Erythroblast (primary cell): ENCODE measurements at regions not wholly inside any gene's neighbourhood (a gene's known extent, or its start where the extent isn't known, plus 50 kb on each side); places are given as distances from the start of the nearest gene placed in this dataset.
A peak's percentile ranks its signal among the peaks of the same experiment; 100 is the strongest.
"Not testable (repeated sequence)": the region's sequence is repeated elsewhere in the genome, so short reads cannot be mapped to it uniquely, and the experiment has no call there.

Experiments used
- DNase-seq, 2 experiments: peaks; one replicate each; lab custom pipeline; 2025; lab: John Stamatoyannopoulos, UW
- GATA1 ChIP-seq: IDR thresholded peaks from 2 replicates; pipeline ENCODE4 v1.6.1; 2011; ENCODE audit warnings: low read depth, mild to moderate bottlenecking, control low read depth, low read length, moderate library complexity
- POLR2A ChIP-seq: IDR thresholded peaks from 2 replicates; pipeline ENCODE4 v1.6.1; 2011; ENCODE audit warnings: mild to moderate bottlenecking, low read length

GRCh38 chr20:26009402-26010223, 313.0 kb upstream of the ZNF337 start:
- DNase-seq: peak; percentile 74 to 75
- TF ChIP-seq POLR2A: peak; percentile 41

GRCh38 chr20:26008026-26008425, 311.4 kb upstream of the ZNF337 start:
- DNase-seq: not testable (repeated sequence)

- DNase-seq: not testable (repeated sequence)
These were observed 309.5 kb upstream of the ZNF337 start for GRCh38 chr20:26006164-26006563.

GRCh38 chr20:26003959-26004358, 307.3 kb upstream of the ZNF337 start:
- not testable (repeated sequence) for DNase-seq

GRCh38 chr20:25997367-25998038, 300.9 kb upstream of the ZNF337 start:
- not testable (repeated sequence) for DNase-seq

GRCh38 chr20:25992146-25992545, 295.5 kb upstream of the ZNF337 start:
- DNase-seq: no peak
- no peak for TF ChIP-seq POLR2A
- no peak for TF ChIP-seq GATA1

GRCh38 chr20:25991756-25992130, 295.1 kb upstream of the ZNF337 start:
- no peak for TF ChIP-seq POLR2A
- TF ChIP-seq GATA1: no peak
- no peak for DNase-seq

GRCh38 chr20:25991051-25991755, 294.6 kb upstream of the ZNF337 start:
- no peak for TF ChIP-seq GATA1
- TF ChIP-seq POLR2A: no peak
- DNase-seq: no peak

DNA sequence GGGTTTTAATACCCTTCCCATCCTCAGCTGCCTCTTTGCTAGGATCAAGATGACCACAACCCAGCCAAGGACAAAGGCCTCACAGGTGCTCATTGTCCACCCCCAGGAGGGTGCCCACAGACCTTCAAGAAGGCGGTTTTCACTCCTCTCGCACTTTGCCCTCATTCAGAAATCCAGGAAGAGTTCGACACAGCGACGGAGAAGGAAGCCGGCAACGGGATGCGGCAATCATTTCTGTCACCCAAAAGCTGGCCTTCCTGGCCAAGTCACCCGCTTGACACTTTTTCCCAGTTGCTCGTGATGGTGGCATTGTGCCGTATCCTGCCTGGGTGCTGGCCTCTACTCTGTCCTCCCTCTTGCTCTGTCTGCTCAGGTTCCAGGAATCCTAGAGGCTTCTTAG, 293.0 kb upstream of the ZNF337 start:
- not testable (repeated sequence) for DNase-seq

DNA sequence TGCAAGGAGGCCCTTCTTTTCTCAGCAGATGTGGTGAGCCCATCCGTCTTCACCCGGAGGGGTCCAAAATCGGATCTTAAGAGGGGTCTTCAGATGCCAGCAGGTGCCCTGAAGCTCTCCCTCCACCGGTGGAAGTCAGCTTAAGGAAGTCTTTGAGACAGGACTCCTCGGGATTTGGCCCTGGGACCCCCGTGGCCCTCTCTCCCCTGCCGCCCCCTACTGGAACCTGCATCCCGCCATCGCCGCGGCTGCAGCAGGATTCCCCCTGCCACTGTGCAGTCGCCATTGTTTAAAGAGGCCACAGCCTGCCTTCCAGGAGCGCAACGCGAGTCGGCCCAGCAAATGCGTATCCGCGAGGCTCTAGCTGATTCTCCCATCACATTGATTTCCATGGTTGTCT, 292.5 kb upstream of the ZNF337 start:
- DNase-seq: no peak
- TF ChIP-seq POLR2A (no peak), GATA1 (no peak)

GRCh38 chr20:25987928-25988560, 291.4 kb upstream of the ZNF337 start:
- DNase-seq: not testable (repeated sequence)

- no peak for TF ChIP-seq GATA1
- no peak for TF ChIP-seq POLR2A
These were observed 290.6 kb upstream of the ZNF337 start for GRCh38 chr20:25987073-25987927.

DNA sequence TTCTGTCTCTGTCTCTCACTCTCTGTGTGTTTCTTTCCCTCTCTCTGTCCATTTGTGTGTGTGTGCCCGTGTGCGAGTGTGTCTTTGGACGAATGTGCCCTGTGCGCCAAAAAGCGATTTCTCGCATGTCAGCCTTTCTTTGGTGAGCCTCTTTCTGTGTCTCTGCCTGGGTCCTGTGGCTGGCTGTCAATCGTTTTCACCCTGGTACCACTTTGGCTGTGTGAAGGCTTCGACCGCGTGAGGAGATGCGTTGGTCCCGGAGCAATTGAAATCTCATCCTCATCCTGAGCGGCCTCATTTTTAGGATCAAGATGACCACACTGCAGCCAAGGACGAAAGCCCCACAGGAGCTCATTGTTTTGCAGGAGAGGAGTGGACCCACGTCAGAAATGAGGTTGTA, 288.9 kb upstream of the ZNF337 start:
- no peak for DNase-seq
- TF ChIP-seq GATA1 (no peak), POLR2A (no peak)

More at GRCh38 chr20:25987073-25987927, 290.6 kb upstream of the ZNF337 start:
- peak; percentile 37 to 55 for DNase-seq

DNA sequence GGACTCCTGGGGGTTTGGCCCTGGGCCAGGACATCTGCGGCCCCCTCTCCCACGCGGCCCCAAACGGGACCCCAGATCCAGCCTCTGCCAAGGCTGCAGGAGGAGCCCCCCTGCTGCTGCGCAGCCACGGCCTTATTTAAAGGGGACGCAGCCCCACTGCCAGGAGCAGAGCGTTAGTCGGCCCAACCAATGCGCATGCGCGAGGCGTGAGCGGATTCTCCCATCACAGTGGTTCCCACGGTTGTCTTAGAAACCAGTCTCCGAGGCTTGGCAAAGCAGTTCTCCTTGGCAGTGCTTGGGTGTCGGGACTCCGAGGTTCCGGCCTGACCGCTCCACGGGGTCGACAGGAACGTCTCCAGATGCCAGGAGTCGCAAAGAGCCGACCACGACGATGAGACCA, 288.3 kb upstream of the ZNF337 start:
- TF ChIP-seq POLR2A (no peak), GATA1 (no peak)
- peak; percentile 14 to 18 for DNase-seq

DNA sequence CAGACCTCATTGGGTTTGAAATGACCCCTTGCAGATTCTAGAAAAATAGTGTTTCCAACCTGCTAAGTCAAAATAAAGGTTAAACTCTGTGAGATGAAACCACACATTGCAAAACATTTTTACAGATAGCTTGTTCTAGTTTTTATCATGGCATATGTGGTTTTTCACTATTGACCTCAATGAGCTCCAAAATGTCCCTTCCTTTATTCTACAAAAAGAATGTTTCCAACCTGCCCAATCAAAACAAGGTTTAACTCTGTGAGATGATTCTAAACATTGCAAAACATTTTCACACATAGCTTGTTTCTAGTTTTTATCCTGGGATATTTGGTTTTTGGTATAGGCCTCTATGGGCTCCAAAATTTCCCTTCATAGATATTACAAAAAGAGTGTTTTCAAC, 286.0 kb upstream of the ZNF337 start:
- DNase-seq: not testable (repeated sequence)

DNA sequence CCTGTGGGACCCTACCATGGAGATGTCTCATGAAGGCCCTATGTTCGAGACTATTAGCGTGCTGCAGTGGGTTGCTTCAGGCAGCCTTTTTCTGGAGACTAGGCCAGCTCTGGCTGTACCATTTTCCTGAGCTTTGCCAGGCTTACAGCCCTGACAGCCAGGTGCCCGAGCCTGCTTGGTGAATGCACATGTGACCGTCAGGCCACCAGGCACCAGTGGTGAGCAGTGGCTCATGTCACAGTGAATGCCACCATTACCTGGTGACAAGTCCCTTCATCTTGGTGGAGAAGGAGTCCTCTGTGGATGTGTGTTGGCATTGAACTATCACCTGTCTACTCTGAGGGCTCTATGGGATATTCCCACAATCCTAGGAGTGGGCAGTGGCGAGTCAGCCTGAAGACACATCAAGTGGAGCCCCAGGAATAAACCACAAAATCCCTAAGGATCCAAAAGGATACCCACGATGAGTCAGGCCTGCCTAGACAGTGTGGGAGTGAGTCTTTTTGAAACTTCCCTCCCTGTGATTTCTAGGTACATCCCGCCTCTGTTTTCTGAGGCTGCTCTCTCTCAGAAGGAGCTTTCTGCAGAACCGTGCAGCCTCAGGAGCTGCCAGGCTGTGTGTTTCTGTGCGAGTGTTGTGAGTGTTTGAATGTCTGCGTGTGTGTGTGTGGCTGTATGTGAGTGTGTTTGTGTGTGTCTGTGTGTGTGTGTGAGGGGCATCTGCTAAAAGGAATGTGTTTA, 282.0 kb upstream of the ZNF337 start:
- DNase-seq: not testable (repeated sequence)

DNA sequence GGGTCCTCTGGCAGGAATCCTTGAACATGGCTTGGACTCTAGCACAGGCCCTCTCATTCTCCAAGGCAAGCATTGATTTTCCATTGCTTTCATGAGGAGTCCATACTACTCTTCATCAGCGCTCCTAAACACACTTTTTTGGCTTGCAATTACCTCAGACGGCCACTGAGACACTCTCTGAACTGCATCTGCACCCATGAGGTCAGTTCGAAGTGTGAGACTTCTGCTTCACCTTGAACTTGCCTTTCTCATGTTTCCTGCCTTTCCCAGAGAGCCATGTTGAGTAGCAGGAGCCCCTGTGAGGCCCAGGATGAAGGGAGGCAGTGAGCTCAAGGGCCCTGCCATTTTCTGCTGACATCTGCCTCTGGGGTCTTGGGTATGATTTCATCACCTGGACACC, 279.2 kb upstream of the ZNF337 start:
- DNase-seq: not testable (repeated sequence)

DNA sequence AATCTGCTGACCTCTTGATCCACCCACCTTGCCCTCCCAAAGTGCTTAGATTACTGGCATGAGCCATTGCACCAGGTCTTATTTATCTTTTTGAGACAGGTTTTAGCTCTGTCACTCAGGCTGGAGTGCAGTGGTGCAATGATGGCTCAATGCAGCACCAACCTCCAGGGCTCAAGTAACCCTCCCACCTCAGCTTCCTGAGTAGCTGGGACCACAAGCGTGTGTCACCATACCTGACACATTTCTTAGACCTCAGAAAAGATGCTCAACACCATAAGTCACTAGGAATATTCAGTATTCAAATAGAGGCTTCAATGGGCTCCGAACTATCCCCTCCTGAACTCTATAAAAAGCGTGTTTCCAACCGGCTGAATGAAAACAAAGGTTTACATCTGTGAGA, 268.6 kb upstream of the ZNF337 start:
- DNase-seq: not testable (repeated sequence)

GRCh38 chr20:25953876-25954275, 257.2 kb upstream of the ZNF337 start:
- not testable (repeated sequence) for DNase-seq
